SU-DHL-6 (cell line): ENCODE measurements at regions not wholly inside any gene's neighbourhood (a gene's known extent, or its start where the extent isn't known, plus 50 kb on each side); places are given as distances from the start of the nearest gene placed in this dataset.

Experiments
- CTCF ChIP-seq: fragments of 200-600 bp; sonication (generic); IDR thresholded peaks from one replicate; pipeline ENCODE4 v1.5.1; 2017; ENCODE audit warnings: antibody characterized with exemption, mild to moderate bottlenecking, low read length, moderate library complexity; ENCODE audit not compliant: insufficient read depth, poor library complexity, severe bottlenecking
- EZH2phosphoT487 ChIP-seq: fragments of 200-600 bp; sonication (generic), shearing (Covaris generic); conservative IDR thresholded peaks from 2 replicates; pipeline ENCODE4 v1.6.1; 2018; ENCODE audit warnings: mild to moderate bottlenecking, antibody characterized with exemption, low read length, moderate library complexity, mixed read lengths

DNA sequence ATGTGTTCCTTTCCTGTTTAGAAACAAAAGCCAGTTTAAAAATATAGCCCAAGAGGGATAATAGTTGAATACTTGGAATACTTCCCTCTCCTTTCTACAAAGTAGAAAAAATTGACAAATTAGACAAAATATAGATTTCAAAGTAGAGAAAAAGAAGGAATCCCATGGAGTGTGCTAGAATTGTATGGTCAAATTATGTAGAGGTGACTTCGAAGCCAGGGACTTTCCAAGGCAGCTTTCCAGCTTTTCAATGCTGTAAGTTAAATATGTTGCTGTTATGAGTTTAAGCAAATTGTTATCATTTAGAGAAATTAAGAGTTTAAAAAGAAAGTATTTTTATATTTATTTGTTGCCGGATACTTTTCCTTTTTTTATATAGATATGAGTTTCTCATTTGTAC, 415.5 kb upstream of the OPRM1 start:
- TF ChIP-seq EZH2phosphoT487 = no peak
- no peak for TF ChIP-seq CTCF
